Adrenal gland (tissue), 9 donors: ENCODE measurements at regions not wholly inside any gene's neighbourhood (a gene's known extent, or its start where the extent isn't known, plus 50 kb on each side); places are given as distances from the start of the nearest gene placed in this dataset.

Source experiments
- DNase-seq, 7 donors: peaks; one replicate each; pipeline ENCODE4 v3.0.0-alpha.2; 2019 to 2020
- H3K27ac ChIP-seq, 5 donors: fragments of 200-600 bp; sonication (generic) in 4 of 5; 1 replicate in 3 of 5; 2 replicates in 2 of 5; pipeline versions ENCODE4 v1.5.1 to v1.8.0; 2016 to 2020; ENCODE audit warnings: mild to moderate bottlenecking in 1 of 5
- H3K27me3 ChIP-seq: fragments of 200-600 bp; 2 replicates; pipeline ENCODE4 v1.8.0; 2021
- H3K36me3 ChIP-seq, 2 donors: fragments of 200-600 bp; replicated peaks in 1 of 2; 1 replicate in 1 of 2; 2 replicates in 1 of 2; pipeline versions ENCODE4 v1.5.1 to v1.8.0; 2018 to 2022
- H3K4me1 ChIP-seq, 2 donors: fragments of 200-600 bp; replicated peaks in 1 of 2; 1 replicate in 1 of 2; 2 replicates in 1 of 2; pipeline versions ENCODE4 v1.5.1 to v1.8.0; 2018 to 2021
- H3K4me3 ChIP-seq, 4 donors: fragments of 200-600 bp; sonication (generic) in 3 of 4; one replicate each; pipeline ENCODE4 v1.5.1; 2016 to 2018
- H3K9me3 ChIP-seq, 3 donors: fragments of 200-600 bp; sonication (generic) in 1 of 3; replicated peaks in 1 of 3; 1 replicate in 2 of 3; 2 replicates in 1 of 3; pipeline versions ENCODE4 v1.5.1 to v1.8.0; 2016 to 2021
- POLR2A ChIP-seq, 2 donors: fragments of 450-650 bp; IDR thresholded peaks; one replicate each; pipeline ENCODE4 v1.6.1; 2017; ENCODE audit warnings: antibody characterized with exemption in 2 of 2, mild to moderate bottlenecking in 2 of 2, moderate library complexity in 1 of 2
- WGBS, 4 donors: extraction: QIAGEN DNeasy Blood & Tissue Kit in 2 of 4; methylation state at CpG; one replicate each; pipeline versions ENCODE4 v1.1.5 to v1.1.7; 2013 to 2017; 5-methylcytosine and 5-hydroxymethylcytosine counted together
- intact Hi-C, 2 donors: fragments of 100-400 bp; cut with DNase I; formaldehyde crosslinking; loops; one replicate each; pipeline versions ENCODE4 v1.14.1 to v1.15.0; 2022 to 2023
- TF ChIP-seq, protein P1 (sequence below), 6 experiments: fragments of 450-650 bp in 4 of 6; fragments of 200-600 bp in 2 of 6; sonication (generic) in 1 of 6; IDR thresholded peaks; 1 replicate in 5 of 6; 2 replicates in 1 of 6; pipeline versions ENCODE4 v1.5.1 to v1.8.0; 2016 to 2021; ENCODE audit warnings: antibody characterized with exemption in 6 of 6, mild to moderate bottlenecking in 2 of 6, moderate library complexity in 1 of 6
- donor health status: healthy with polysubstance abuse.
- donor health status: Bipolar disorder and iron deficiency.
- donor health status: DM: yes; HTN: yes; CAD: no.
- donor health status: DM: no; HTN: no; CAD: no.
- donor health status: DM: no; HTN: no; CAD: no.

GRCh38 chr5:99644822-99645221 is 716.0 kb upstream of the CHD1 start:
- no peaks in the 10 kb centered on the region for H3K36me3 ChIP-seq
- WGBS, 4 donors: 54 to 72% (median 67%) methylated on average over 1 of the region's 1 CpG
- DNase-seq: no peak
- H3K4me3 ChIP-seq: no peak overlapping the region
- H3K27ac ChIP-seq: no peak overlapping the region
- no peaks in the 10 kb centered on the region for H3K27me3 ChIP-seq
- no peaks in the 10 kb centered on the region for H3K9me3 ChIP-seq
- TF ChIP-seq POLR2A (IDR thresholded peaks at IDR 0.05): no peak
- TF ChIP-seq, protein P1, sequence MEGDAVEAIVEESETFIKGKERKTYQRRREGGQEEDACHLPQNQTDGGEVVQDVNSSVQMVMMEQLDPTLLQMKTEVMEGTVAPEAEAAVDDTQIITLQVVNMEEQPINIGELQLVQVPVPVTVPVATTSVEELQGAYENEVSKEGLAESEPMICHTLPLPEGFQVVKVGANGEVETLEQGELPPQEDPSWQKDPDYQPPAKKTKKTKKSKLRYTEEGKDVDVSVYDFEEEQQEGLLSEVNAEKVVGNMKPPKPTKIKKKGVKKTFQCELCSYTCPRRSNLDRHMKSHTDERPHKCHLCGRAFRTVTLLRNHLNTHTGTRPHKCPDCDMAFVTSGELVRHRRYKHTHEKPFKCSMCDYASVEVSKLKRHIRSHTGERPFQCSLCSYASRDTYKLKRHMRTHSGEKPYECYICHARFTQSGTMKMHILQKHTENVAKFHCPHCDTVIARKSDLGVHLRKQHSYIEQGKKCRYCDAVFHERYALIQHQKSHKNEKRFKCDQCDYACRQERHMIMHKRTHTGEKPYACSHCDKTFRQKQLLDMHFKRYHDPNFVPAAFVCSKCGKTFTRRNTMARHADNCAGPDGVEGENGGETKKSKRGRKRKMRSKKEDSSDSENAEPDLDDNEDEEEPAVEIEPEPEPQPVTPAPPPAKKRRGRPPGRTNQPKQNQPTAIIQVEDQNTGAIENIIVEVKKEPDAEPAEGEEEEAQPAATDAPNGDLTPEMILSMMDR (IDR thresholded peaks at IDR 0.05): no peak
- intact Hi-C loops: no loop called here
- no peaks in the 10 kb centered on the region for H3K4me1 ChIP-seq

DNA sequence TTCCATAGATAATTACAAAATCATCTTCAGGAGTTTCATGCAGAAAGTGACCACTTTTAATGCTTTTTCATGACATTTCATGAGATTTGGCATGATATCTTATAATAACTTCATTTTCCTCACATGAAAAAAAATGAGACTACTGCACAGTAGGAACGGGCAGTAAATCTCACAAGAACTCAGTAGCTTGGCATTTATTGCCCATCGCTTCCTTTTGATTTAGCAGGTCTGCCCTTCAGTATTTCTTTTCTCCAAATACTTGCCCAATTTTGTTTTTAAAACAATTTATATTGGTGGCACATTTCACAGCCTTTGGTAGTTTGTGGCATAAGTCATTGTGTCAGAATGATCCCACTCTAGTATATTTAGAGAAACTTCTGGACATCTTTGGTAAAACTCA is 711.8 kb upstream of the CHD1 start:
- H3K27ac ChIP-seq: no peak overlapping the region
- H3K4me3 ChIP-seq: no peak overlapping the region
- no peaks in the 10 kb centered on the region for H3K9me3 ChIP-seq
- no peaks in the 10 kb centered on the region for H3K27me3 ChIP-seq
- no peaks in the 10 kb centered on the region for H3K4me1 ChIP-seq
- DNase-seq: no peak
- intact Hi-C loops: no loop called here
- no peaks in the 10 kb centered on the region for H3K36me3 ChIP-seq
- TF ChIP-seq POLR2A (IDR thresholded peaks at IDR 0.05): no peak
- TF ChIP-seq, protein P1 (IDR thresholded peaks at IDR 0.05): no peak
- WGBS, 4 donors: 71 to 77% (median 76%) methylated on average over 2 of the region's 2 CpGs

DNA sequence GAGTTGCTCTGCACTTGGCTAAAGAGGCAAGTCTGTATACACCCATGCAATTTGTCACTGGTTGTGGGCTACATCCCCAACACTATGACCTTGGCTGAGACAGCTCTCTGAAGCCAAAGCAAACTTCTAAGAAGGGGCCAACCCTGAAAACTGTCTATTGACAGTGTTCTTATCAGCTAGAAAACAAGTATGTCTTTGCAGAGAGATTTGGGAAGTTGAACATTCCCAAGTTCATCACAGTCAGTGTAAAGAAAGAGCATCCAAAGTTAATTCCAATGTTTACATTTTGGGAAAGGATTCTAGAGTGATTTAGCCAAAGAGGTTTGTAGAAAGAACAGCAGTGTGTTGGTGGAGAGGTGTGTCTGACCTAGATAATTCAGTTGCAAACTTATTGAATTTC is 711.1 kb upstream of the CHD1 start:
- H3K36me3 ChIP-seq: no peaks in the 10 kb centered on the region
- H3K27me3 ChIP-seq: no peaks in the 10 kb centered on the region
- H3K4me1 ChIP-seq: no peaks in the 10 kb centered on the region
- no peak for TF ChIP-seq POLR2A (IDR thresholded peaks at IDR 0.05)
- TF ChIP-seq, protein P1 (IDR thresholded peaks at IDR 0.05): no peak
- H3K9me3 ChIP-seq: no peaks in the 10 kb centered on the region
- no peak for DNase-seq
- H3K27ac ChIP-seq: no peak overlapping the region
- intact Hi-C loops: no loop called here
- H3K4me3 ChIP-seq: no peak overlapping the region

- Histone ChIP-seq H3K36me3 (no peaks in the 10 kb centered on the region), H3K27me3 (no peaks in the 10 kb centered on the region), H3K9me3 (no peaks in the 10 kb centered on the region), H3K4me3 (no peak overlapping the region), H3K4me1 (no peaks in the 10 kb centered on the region), H3K27ac (no peak overlapping the region)
- 45 to 69% (median 63%) methylated on average over 2 of the region's 2 CpGs for WGBS, 4 donors
- intact Hi-C loops: no loop called here
- DNase-seq: no peak
- TF ChIP-seq, protein P1 (IDR thresholded peaks at IDR 0.05): no peak
- no peak for TF ChIP-seq POLR2A (IDR thresholded peaks at IDR 0.05)
Observed at GRCh38 chr5:99636663-99637062, 707.9 kb upstream of the CHD1 start.
